Erythroblast (primary cell): ENCODE measurements at regions not wholly inside any gene's neighbourhood (a gene's known extent, or its start where the extent isn't known, plus 50 kb on each side); places are given as distances from the start of the nearest gene placed in this dataset.

Experiments used
- GATA1 ChIP-seq: IDR thresholded peaks from 2 replicates; pipeline ENCODE4 v1.6.1; 2011; ENCODE audit warnings: low read depth, mild to moderate bottlenecking, control low read depth, low read length, moderate library complexity
- POLR2A ChIP-seq: IDR thresholded peaks from 2 replicates; pipeline ENCODE4 v1.6.1; 2011; ENCODE audit warnings: mild to moderate bottlenecking, low read length

DNA sequence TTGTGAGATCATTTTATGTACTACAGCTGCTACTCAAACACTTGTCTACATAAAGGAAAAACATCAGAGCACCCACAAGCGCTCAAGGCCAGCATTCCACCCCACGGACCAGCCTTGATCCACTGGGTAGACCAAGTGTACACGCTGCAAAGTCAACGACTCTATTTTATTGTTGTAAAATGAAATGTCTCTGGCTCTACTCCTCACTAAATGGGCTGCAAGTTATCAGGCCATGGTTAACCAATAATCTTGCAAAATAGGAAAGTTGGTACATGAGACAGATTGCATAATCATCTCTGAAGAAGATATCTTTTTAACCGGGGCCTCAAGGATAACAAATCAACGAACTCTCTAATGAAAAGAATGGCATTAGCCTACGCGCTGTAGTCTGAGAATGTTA is 69.9 kb upstream of the FOXN3 start:
- TF ChIP-seq POLR2A (no peak), GATA1 (no peak)
